HCT116 (cell line): ENCODE measurements at regions not wholly inside any gene's neighbourhood (a gene's known extent, or its start where the extent isn't known, plus 50 kb on each side); places are given as distances from the start of the nearest gene placed in this dataset.

Experiments
- ATAC-seq: fragments of 200-7000 bp; cut with Tn5 transposase; 2 replicates; pipeline ENCODE4 v1.9.1; 2020; ENCODE audit warnings: mild to moderate bottlenecking, moderate library complexity
- BruUV-seq: library from RNA; stranded (reverse); fragments of 400-500 nt; replicated peaks from 2 replicates; lab custom pipeline; 2021; lab: Mats Ljungman, UMichigan
- CTCF ChIA-PET: fragments of 300-600 bp; sonication (Branson Sonifier 250); formaldehyde crosslinking; loops from one replicate; lab custom pipeline; 2021; ENCODE audit warnings: antibody characterized with exemption; lab: Charles Lee
- POLR2A ChIA-PET: fragments of 300-600, 350-600 bp; sonication (Branson Sonifier 250); formaldehyde crosslinking; loops from one replicate; lab custom pipeline; 2021; ENCODE audit warnings: antibody characterized with exemption; lab: Charles Lee
- RAD21 ChIA-PET, 2 experiments: fragments of 300-600 bp; sonication (Branson Sonifier 250); formaldehyde crosslinking; loops; one replicate each; lab custom pipeline; 2023; ENCODE audit warnings: low total read pairs in 2 of 2; ENCODE audit not compliant: uncharacterized antibody in 2 of 2, unreplicated experiment in 2 of 2, low non-redundant PET in 1 of 2; lab: Charles Lee
- DNase-seq: peaks from one replicate; pipeline ENCODE4 v3.0.0-alpha.2; 2010; ENCODE audit warnings: low read depth, low spot score
- H2AFZ ChIP-seq: fragments of 200-600 bp; shearing (Covaris generic), sonication (generic); 2 replicates; pipeline ENCODE4 v1.6.1; 2017; ENCODE audit warnings: low read depth, mixed run types, mixed read lengths, antibody characterized with exemption, low read length; ENCODE audit not compliant: poor library complexity, severe bottlenecking
- H3K27ac ChIP-seq: 2 replicates; pipeline ENCODE4 v1.5.1; 2012; ENCODE audit warnings: low read depth, low read length
- H3K27me3 ChIP-seq: fragments of 200-600 bp; sonication (generic); 2 replicates; pipeline ENCODE4 v1.6.1; 2016; ENCODE audit warnings: mixed run types, low read length, mixed read lengths; ENCODE audit not compliant: insufficient read depth
- H3K36me3 ChIP-seq, 2 experiments: fragments of 200-500 bp in 1 of 2; fragments of 200-600 bp in 1 of 2; sonication (Bioruptor generic) in 1 of 2; sonication (generic) in 1 of 2; 2 replicates each; pipeline versions ENCODE4 v1.5.1 to v1.6.1; 2014 to 2016; ENCODE audit warnings: low read length in 2 of 2, inconsistent platforms in 1 of 2, mixed read lengths in 1 of 2, mixed run types in 1 of 2; ENCODE audit not compliant: insufficient read depth in 2 of 2, control insufficient read depth in 1 of 2
- H3K4me1 ChIP-seq, 2 experiments: fragments of 200-600 bp in 1 of 2; sonication (generic) in 1 of 2; 2 replicates each; pipeline versions ENCODE4 v1.5.1 to v1.6.1; 2012 to 2017; ENCODE audit warnings: low read length in 2 of 2, inconsistent platforms in 1 of 2, mild to moderate bottlenecking in 1 of 2, mixed read lengths in 1 of 2, mixed run types in 1 of 2, moderate library complexity in 1 of 2; ENCODE audit not compliant: insufficient read depth in 2 of 2, control insufficient read depth in 1 of 2
- H3K4me2 ChIP-seq: fragments of 200-600 bp; sonication (generic); 2 replicates; pipeline ENCODE4 v1.6.1; 2017; ENCODE audit warnings: mixed run types, low read length, mixed read lengths
- H3K4me3 ChIP-seq, 2 experiments: fragments of 200-600 bp in 1 of 2; sonication (generic) in 1 of 2; replicated peaks in 1 of 2; 2 replicates each; pipeline ENCODE4 v1.5.1; 2011 to 2016; ENCODE audit warnings: low read length in 2 of 2, control low read depth in 1 of 2, low read depth in 1 of 2, mild to moderate bottlenecking in 1 of 2, mixed read lengths in 1 of 2, mixed run types in 1 of 2
- H3K79me2 ChIP-seq: fragments of 200-600 bp; sonication (generic); 2 replicates; pipeline ENCODE4 v1.6.1; 2017; ENCODE audit warnings: mild to moderate bottlenecking, mixed run types, low read length, moderate library complexity, mixed read lengths; ENCODE audit not compliant: insufficient read depth
- H3K9ac ChIP-seq: fragments of 200-600 bp; sonication (generic); 2 replicates; pipeline ENCODE4 v1.6.1; 2016; ENCODE audit warnings: low read length, mixed read lengths
- H3K9me2 ChIP-seq: fragments of 200-600 bp; sonication (generic), shearing (Covaris generic); 2 replicates; pipeline ENCODE4 v1.6.1; 2017; ENCODE audit warnings: mixed run types, mild to moderate bottlenecking, moderate library complexity; ENCODE audit not compliant: insufficient read depth
- H3K9me3 ChIP-seq, 2 experiments: fragments of 200-500 bp in 1 of 2; fragments of 200-600 bp in 1 of 2; sonication (Bioruptor generic) in 1 of 2; sonication (generic) in 1 of 2; 2 replicates each; pipeline ENCODE4 v1.6.1; 2014 to 2017; ENCODE audit warnings: low read length in 2 of 2, mixed read lengths in 2 of 2, inconsistent platforms in 1 of 2, low read depth in 1 of 2, mild to moderate bottlenecking in 1 of 2, mixed run types in 1 of 2, moderate library complexity in 1 of 2; ENCODE audit not compliant: control insufficient read depth in 1 of 2, insufficient read depth in 1 of 2
- H4K20me1 ChIP-seq: fragments of 200-600 bp; sonication (generic), shearing (Covaris generic); 2 replicates; pipeline ENCODE4 v1.6.1; 2017; ENCODE audit warnings: mixed run types, mild to moderate bottlenecking, moderate library complexity; ENCODE audit not compliant: insufficient read depth
- CBX3 ChIP-seq: IDR thresholded peaks from 2 replicates; pipeline ENCODE4 v1.6.1; 2012; ENCODE audit warnings: low read depth
- CTCF ChIP-seq, 3 experiments: fragments of 200-600 bp in 1 of 3; sonication (generic) in 1 of 3; IDR thresholded peaks in 2 of 3; conservative IDR thresholded peaks in 1 of 3; 2 replicates each; pipeline ENCODE4 v1.5.1; 2012 to 2017; ENCODE audit warnings: low read depth in 2 of 3, low read length in 2 of 3, antibody characterized with exemption in 1 of 3, borderline replicate concordance in 1 of 3, control low read depth in 1 of 3, mild to moderate bottlenecking in 1 of 3, mixed read lengths in 1 of 3, mixed run types in 1 of 3, moderate library complexity in 1 of 3; ENCODE audit not compliant: insufficient read depth in 1 of 3
- EGR1 ChIP-seq: IDR thresholded peaks from 2 replicates; pipeline ENCODE4 v1.6.1; 2012; ENCODE audit warnings: low read depth
- JUND ChIP-seq: IDR thresholded peaks from 2 replicates; pipeline ENCODE4 v1.6.1; 2012
- POLR2A ChIP-seq: IDR thresholded peaks from 2 replicates; pipeline ENCODE4 v1.7.0; 2011; ENCODE audit warnings: borderline replicate concordance; ENCODE audit not compliant: insufficient read depth, insufficient read length; ENCODE audit errors: extremely low read depth
- POLR2AphosphoS5 ChIP-seq: IDR thresholded peaks from 2 replicates; pipeline ENCODE4 v1.6.1; 2011; ENCODE audit warnings: mild to moderate bottlenecking, low read depth, low read length, moderate library complexity
- REST ChIP-seq: IDR thresholded peaks from 2 replicates; pipeline ENCODE4 v1.6.1; 2012; ENCODE audit warnings: low read depth
- SIN3A ChIP-seq: IDR thresholded peaks from 2 replicates; pipeline ENCODE4 v1.6.1; 2012; ENCODE audit warnings: low read depth
- SP1 ChIP-seq: IDR thresholded peaks from 2 replicates; pipeline ENCODE4 v1.6.1; 2012; ENCODE audit warnings: low read depth
- SRF ChIP-seq: IDR thresholded peaks from 2 replicates; pipeline ENCODE4 v1.6.1; 2012; ENCODE audit warnings: low read depth
- TCF7L2 ChIP-seq: IDR thresholded peaks from 2 replicates; pipeline ENCODE4 v1.7.0; 2011; ENCODE audit warnings: borderline replicate concordance, inconsistent platforms; ENCODE audit not compliant: insufficient read depth, insufficient read length; ENCODE audit errors: extremely low read depth
- YY1 ChIP-seq: IDR thresholded peaks from 2 replicates; pipeline ENCODE4 v1.6.1; 2011; ENCODE audit warnings: low read length, low read depth, moderate library complexity, mild to moderate bottlenecking; ENCODE audit not compliant: insufficient replicate concordance; ENCODE audit errors: extremely low read depth
- ZFX ChIP-seq: fragments of 450-650 bp; IDR thresholded peaks from 2 replicates; pipeline ENCODE4 v1.6.1; 2017
- intact Hi-C: fragments of 100-400 bp; cut with micrococcal nuclease; formaldehyde crosslinking; loops from 2 replicates; pipeline ENCODE4 v1.10.0; 2022

GRCh38 chr2:71787476-71788185 is 334.3 kb downstream of the DYSF start:
- TF ChIP-seq POLR2AphosphoS5, result no peak
- no peak for TF ChIP-seq JUND
- no peak for TF ChIP-seq SIN3A
- TF ChIP-seq SRF, result no peak
- no peak for TF ChIP-seq TCF7L2
- no peak for TF ChIP-seq REST
- TF ChIP-seq CBX3, result no peak
- no peak for TF ChIP-seq SP1
- TF ChIP-seq ZFX, result no peak
- TF ChIP-seq POLR2A, result no peak
- TF ChIP-seq EGR1, result no peak
- no peak for TF ChIP-seq CTCF (IDR thresholded peaks at IDR 0.05 in 2 of 3, conservative IDR thresholded peaks at IDR 0.05 in 1 of 3; ENCODE audit: borderline replicate concordance in 1 of 3, insufficient read depth in 1 of 3, low read depth in 2 of 3, low read length in 2 of 3)
- no peak for TF ChIP-seq YY1
- Histone ChIP-seq H4K20me1 (no peaks in the 10 kb centered on the region), H3K9me3 (no peaks in the 10 kb centered on the region), H3K36me3 (no peaks in the 10 kb centered on the region), H3K27me3 (no peaks in the 10 kb centered on the region), H2AFZ (no peak overlapping the region), H3K9me2 (no peaks in the 10 kb centered on the region), H3K4me2 (no peak overlapping the region), H3K4me3 (no peak overlapping the region), H3K27ac (no peak overlapping the region), H3K9ac (no peak overlapping the region), H3K79me2 (no peaks in the 10 kb centered on the region), H3K4me1 (peaks cover 12 to 33% of the 10 kb centered on the region in 2 experiments)
- ATAC-seq, result no peak
- ChIA-PET CTCF (no interaction called here), RAD21 (interaction anchor here in 1 of 2 experiments (0.6 kb wide), 1 partner anchor 235 kb away, joined by 4 read pairs; no protein-coding TSS in a partner anchor), POLR2A (no interaction called here)
- BruUV-seq, result no TSS peak
- DNase-seq, result no peak
- intact Hi-C loops, result no loop called here
